ENCODE measurements at regions not wholly inside any gene's neighbourhood (a gene's known extent, or its start where the extent isn't known, plus 50 kb on each side); places are given as distances from the start of the nearest gene placed in this dataset.

DNA sequence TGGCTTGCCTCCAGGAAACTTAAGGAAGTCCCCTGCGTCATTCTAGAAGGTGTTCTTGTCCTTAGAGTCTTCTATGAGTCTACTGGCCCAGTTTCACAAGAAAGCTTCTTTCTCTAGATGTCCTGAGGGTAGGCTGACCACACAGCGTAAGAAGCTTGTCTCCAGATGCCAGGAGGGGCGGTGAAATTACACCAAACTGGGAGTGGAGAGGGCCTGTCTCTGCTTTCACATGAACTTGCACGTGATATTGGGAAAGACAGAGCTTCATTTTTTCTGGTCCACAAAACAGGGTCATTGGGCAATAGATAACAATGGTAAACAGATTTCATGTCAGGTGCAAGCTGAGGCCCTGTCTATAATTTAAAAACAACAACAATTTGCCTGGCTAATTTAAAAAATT is 85.7 kb upstream of the TBX3 start:
- no peaks in the 10 kb centered on the region for H3K9me3 ChIP-seq (ENCODE audit: insufficient read depth, low read length)
- H3K27me3 ChIP-seq (ENCODE audit: insufficient read depth, insufficient read length) = no peaks in the 10 kb centered on the region
- no peaks in the 10 kb centered on the region for H3K36me3 ChIP-seq (ENCODE audit: insufficient read depth, insufficient read length, low read length)
- no peak overlapping the region for H3K9ac ChIP-seq (ENCODE audit: insufficient read length, low read depth)
- no peak for DNase-seq (ENCODE audit: low read depth, low spot score)
- no peak overlapping the region for H3K4me3 ChIP-seq (ENCODE audit: insufficient read length, low read depth)
- peaks cover 1% of the 10 kb centered on the region for H3K4me1 ChIP-seq (ENCODE audit: insufficient read depth, insufficient read length)
- TF ChIP-seq YY1 (IDR thresholded peaks at IDR 0.05; ENCODE audit: insufficient read depth, insufficient read length) (no peak), SUZ12 (IDR thresholded peaks at IDR 0.05; ENCODE audit: extremely low read depth, insufficient read depth, insufficient read length) (no peak), ZNF274 (IDR thresholded peaks at IDR 0.05; ENCODE audit: low read depth, low read length) (no peak)

DNA sequence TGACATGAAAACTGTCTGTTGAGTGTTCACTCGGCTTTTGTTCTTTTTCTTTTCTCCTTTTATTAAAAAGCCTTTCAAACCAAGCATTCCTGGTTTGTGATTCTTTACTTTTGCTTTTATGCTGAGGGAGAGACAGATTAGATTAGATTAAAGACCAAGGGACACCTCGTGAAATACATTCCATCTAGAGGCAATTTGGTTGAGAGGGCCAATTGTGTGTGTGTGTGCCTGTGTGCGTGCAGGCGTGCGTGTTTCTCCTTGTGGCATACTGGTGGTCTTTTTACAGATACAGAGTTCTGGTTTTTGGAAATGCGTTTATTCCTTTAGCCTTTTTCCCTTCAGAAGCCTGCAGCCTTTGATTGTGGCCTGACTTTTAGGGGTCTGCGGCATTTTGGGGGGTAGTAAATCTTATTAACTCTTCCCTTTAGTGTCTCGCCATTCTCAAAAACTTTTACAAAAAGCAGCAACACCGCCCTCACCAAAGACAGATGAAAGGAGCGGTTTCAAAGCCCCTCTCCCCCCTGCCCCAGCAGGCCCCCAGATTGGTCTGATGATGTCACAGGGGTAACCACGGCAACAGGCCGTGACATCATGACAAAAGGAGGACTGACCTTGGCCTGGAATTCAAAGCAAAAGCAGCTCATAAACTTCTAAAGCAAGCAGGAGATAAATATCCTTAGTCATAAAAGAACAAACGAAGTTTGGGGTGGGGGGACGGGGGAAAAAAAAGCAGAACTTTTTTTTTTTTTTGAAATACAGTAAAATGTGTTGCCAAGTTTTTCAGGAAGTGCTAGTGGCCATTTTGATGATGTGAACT is 84.1 kb upstream of the TBX3 start:
- Histone ChIP-seq H3K36me3 (ENCODE audit: insufficient read depth, insufficient read length, low read length) (no peaks in the 10 kb centered on the region), H3K9ac (ENCODE audit: insufficient read length, low read depth) (no peak overlapping the region), H3K27me3 (ENCODE audit: insufficient read depth, insufficient read length) (no peaks in the 10 kb centered on the region), H3K9me3 (ENCODE audit: insufficient read depth, low read length) (no peaks in the 10 kb centered on the region), H3K4me1 (ENCODE audit: insufficient read depth, insufficient read length) (peaks cover 3% of the 10 kb centered on the region), H3K4me3 (ENCODE audit: insufficient read length, low read depth) (no peak overlapping the region)
- TF ChIP-seq ZNF274 (IDR thresholded peaks at IDR 0.05; ENCODE audit: low read depth, low read length) (no peak), SUZ12 (IDR thresholded peaks at IDR 0.05; ENCODE audit: extremely low read depth, insufficient read depth, insufficient read length) (no peak), YY1 (IDR thresholded peaks at IDR 0.05; ENCODE audit: insufficient read depth, insufficient read length) (no peak)
- no peak for DNase-seq (ENCODE audit: low read depth, low spot score)

DNA sequence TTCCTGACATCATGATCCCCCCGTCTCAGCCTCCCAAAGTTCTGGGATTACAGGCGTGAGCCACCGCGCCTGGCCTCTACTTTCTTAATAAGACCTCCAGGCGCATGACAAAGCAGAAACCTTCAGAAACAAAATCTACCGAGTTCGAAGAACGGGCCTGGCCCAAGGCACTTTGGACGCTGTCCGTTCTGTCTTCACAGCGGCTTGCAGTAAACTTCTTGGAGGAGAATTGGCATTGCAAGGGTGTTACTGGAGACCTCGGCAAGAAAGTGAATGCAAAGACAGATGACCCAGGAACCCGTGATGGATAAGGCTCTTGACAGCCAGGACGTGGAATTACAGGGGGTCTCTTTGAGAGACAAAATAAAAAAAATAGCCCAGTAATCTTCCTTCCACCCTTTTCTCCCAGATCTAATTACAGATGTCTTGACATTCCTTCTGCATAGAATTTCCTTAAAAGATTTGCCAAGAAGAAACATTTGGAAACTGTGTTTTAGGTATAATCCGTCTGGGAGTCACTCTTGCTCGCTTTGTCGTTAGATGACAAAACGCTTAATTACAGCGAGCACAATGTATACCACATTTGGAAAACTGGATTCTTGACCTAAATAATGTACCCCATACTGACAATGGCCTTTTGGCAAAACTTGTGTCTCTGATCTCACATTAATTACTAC is 83.2 kb upstream of the TBX3 start:
- Histone ChIP-seq H3K9ac (ENCODE audit: insufficient read length, low read depth) (no peak overlapping the region), H3K4me3 (ENCODE audit: insufficient read length, low read depth) (no peak overlapping the region), H3K4me1 (ENCODE audit: insufficient read depth, insufficient read length) (peaks cover 3% of the 10 kb centered on the region), H3K27me3 (ENCODE audit: insufficient read depth, insufficient read length) (no peaks in the 10 kb centered on the region), H3K9me3 (ENCODE audit: insufficient read depth, low read length) (no peaks in the 10 kb centered on the region), H3K36me3 (ENCODE audit: insufficient read depth, insufficient read length, low read length) (no peaks in the 10 kb centered on the region)
- no peak for TF ChIP-seq ZNF274 (IDR thresholded peaks at IDR 0.05; ENCODE audit: low read depth, low read length)
- no peak for TF ChIP-seq YY1 (IDR thresholded peaks at IDR 0.05; ENCODE audit: insufficient read depth, insufficient read length)
- no peak for TF ChIP-seq SUZ12 (IDR thresholded peaks at IDR 0.05; ENCODE audit: extremely low read depth, insufficient read depth, insufficient read length)
- DNase-seq (ENCODE audit: low read depth, low spot score) = no peak

DNA sequence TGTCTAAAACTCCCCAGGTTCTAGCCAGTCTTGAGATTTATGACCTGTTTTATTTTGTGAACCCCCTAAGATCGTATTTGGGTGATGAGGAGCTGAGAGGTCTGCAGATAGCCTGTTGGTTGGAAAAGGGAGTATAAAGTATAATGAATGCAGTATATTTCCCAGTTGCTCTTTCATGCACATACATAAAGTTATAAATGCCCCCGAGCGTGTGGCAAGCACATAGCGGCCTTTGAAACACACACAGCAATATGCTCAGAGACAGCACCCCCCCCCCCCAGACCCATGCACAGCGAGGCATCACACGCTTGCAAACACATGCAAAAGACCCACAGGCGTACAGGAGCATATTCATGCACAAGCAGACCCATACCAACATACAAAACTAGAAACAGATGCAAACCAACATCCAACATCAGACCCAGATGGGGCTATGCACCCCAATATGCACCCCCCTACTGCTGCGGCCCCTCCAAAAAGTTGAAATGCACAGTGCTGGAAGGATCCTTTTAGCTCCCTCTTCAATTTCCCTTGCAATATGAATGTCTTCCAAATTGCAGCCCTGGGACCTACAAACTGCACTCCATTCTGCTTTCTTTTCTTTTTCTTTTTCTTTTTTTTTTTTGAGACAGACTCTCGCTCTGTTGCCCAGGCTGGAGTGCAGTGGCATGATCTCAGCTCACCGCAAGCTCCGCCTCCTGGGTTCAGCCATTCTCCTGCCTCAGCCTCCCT is 82.2 kb upstream of the TBX3 start:
- H3K4me3 ChIP-seq (ENCODE audit: insufficient read length, low read depth) = no peak overlapping the region
- no peaks in the 10 kb centered on the region for H3K36me3 ChIP-seq (ENCODE audit: insufficient read depth, insufficient read length, low read length)
- no peak for DNase-seq (ENCODE audit: low read depth, low spot score)
- no peaks in the 10 kb centered on the region for H3K27me3 ChIP-seq (ENCODE audit: insufficient read depth, insufficient read length)
- TF ChIP-seq YY1 (IDR thresholded peaks at IDR 0.05; ENCODE audit: insufficient read depth, insufficient read length) (no peak), ZNF274 (IDR thresholded peaks at IDR 0.05; ENCODE audit: low read depth, low read length) (no peak), SUZ12 (IDR thresholded peaks at IDR 0.05; ENCODE audit: extremely low read depth, insufficient read depth, insufficient read length) (no peak)
- peaks cover 3% of the 10 kb centered on the region for H3K4me1 ChIP-seq (ENCODE audit: insufficient read depth, insufficient read length)
- no peaks in the 10 kb centered on the region for H3K9me3 ChIP-seq (ENCODE audit: insufficient read depth, low read length)
- H3K9ac ChIP-seq (ENCODE audit: insufficient read length, low read depth) = no peak overlapping the region

DNA sequence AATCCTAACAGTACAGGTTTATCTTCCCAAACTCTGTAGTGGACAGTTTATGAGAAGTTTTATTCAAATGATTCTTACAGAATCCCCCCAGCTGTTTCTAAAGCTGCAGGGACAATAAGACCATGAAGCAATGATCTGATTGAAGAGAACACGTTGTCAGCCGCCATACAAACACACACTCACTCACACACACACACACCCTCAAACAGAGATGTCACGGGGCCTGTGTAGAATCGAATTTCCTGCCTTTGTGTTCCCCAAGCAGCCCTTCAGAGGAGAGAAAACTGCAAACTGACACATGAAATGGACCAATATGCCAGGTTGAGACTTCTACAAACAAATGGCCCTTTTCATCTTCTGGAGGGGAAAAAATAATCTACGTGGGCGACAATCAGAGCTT is 80.5 kb upstream of the TBX3 start:
- Histone ChIP-seq H3K9me3 (ENCODE audit: insufficient read depth, low read length) (no peaks in the 10 kb centered on the region), H3K4me1 (ENCODE audit: insufficient read depth, insufficient read length) (peaks cover 3% of the 10 kb centered on the region), H3K36me3 (ENCODE audit: insufficient read depth, insufficient read length, low read length) (no peaks in the 10 kb centered on the region), H3K9ac (ENCODE audit: insufficient read length, low read depth) (no peak overlapping the region), H3K27me3 (ENCODE audit: insufficient read depth, insufficient read length) (no peaks in the 10 kb centered on the region), H3K4me3 (ENCODE audit: insufficient read length, low read depth) (no peak overlapping the region)
- TF ChIP-seq YY1 (IDR thresholded peaks at IDR 0.05; ENCODE audit: insufficient read depth, insufficient read length) (no peak), SUZ12 (IDR thresholded peaks at IDR 0.05; ENCODE audit: extremely low read depth, insufficient read depth, insufficient read length) (no peak), ZNF274 (IDR thresholded peaks at IDR 0.05; ENCODE audit: low read depth, low read length) (no peak)
- DNase-seq (ENCODE audit: low read depth, low spot score) = no peak

DNA sequence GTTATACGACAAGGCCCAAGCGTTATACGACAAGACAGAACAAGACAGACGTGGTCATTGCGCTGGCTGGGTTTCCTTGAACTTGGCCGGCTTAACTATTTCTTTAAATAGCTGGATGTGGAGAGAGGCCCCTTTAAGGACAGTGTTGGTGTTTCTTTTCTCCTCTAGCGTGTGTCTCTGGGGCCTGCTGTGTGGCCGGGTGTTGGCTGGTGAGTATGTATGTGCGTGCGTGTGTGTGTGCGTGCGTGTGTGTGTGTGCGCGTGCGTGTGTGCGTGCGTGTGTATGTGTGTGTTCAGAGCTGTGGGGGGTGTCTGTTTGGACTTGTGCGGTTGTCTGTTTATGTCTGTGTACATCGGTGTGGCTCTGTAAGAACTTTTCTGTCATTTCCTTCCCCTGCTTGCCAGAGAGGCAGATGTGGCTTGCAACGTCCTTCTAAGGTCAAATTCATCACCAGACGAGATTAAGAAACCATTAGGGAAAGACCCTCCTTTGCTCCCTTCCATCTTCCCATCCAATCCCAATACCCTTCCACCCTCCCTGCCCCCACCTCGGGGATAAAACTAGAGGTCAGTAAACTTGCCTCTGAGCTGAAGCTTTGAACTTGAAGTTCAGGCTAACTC is 78.6 kb upstream of the TBX3 start:
- no peak for TF ChIP-seq SUZ12 (IDR thresholded peaks at IDR 0.05; ENCODE audit: extremely low read depth, insufficient read depth, insufficient read length)
- no peak for TF ChIP-seq YY1 (IDR thresholded peaks at IDR 0.05; ENCODE audit: insufficient read depth, insufficient read length)
- TF ChIP-seq ZNF274 (IDR thresholded peaks at IDR 0.05; ENCODE audit: low read depth, low read length) = no peak
- no peaks in the 10 kb centered on the region for H3K9me3 ChIP-seq (ENCODE audit: insufficient read depth, low read length)
- no peak for DNase-seq (ENCODE audit: low read depth, low spot score)
- no peaks in the 10 kb centered on the region for H3K36me3 ChIP-seq (ENCODE audit: insufficient read depth, insufficient read length, low read length)
- no peak overlapping the region for H3K9ac ChIP-seq (ENCODE audit: insufficient read length, low read depth)
- H3K4me3 ChIP-seq (ENCODE audit: insufficient read length, low read depth) = no peak overlapping the region
- H3K27me3 ChIP-seq (ENCODE audit: insufficient read depth, insufficient read length) = no peaks in the 10 kb centered on the region
- peaks cover 5% of the 10 kb centered on the region for H3K4me1 ChIP-seq (ENCODE audit: insufficient read depth, insufficient read length)

All from NT2/D1 (cell line).